HG03159 (cell line): ENCODE measurements at regions not wholly inside any gene's neighbourhood (a gene's known extent, or its start where the extent isn't known, plus 50 kb on each side); places are given as distances from the start of the nearest gene placed in this dataset.

Source experiments
- ATAC-seq: cut with Tn5 transposase; IDR thresholded peaks from one replicate; pipeline ENCODE4 v1.9.1; 2021; ENCODE audit warnings: mild to moderate bottlenecking, moderate library complexity; ENCODE audit not compliant: unreplicated experiment

GRCh38 chr6:82629921-82630320 is 266.3 kb downstream of the TPBG start:
- no peak for ATAC-seq

- no peak for ATAC-seq
Observed at GRCh38 chr6:82641677-82642076, 278.1 kb downstream of the TPBG start.

DNA sequence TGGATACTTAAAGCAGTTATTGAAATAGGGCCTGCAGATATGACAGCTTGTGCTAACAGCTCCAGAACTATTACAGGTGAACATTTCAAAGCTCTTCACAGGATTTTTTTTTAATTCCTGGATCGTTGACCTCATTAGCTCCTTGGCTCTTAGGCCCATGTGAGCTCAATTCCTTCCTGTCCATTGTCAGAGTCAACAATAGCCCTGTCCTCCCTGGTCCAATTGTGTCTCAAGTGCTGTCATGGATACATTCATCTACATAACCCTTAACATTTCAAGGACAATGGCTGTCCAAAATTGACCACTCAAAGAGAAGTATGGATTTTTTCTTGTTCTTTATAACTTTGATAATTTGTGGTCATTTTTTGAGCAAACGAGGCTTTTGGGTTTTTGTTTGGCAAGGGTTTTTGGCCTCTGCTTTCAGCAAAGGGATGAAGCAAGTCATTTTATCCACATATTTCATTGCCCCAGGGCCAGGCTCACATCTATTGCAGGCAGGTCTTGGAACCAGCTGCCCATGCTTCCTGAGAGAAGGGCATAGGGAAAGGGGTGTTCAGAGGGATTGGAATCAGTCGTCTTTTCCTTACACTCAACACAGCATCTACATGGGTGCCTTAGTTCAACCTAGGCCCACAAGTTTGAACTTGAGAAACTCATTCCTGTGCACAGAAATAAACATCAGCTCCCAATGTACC is 282.1 kb downstream of the TPBG start:
- no peak for ATAC-seq

DNA sequence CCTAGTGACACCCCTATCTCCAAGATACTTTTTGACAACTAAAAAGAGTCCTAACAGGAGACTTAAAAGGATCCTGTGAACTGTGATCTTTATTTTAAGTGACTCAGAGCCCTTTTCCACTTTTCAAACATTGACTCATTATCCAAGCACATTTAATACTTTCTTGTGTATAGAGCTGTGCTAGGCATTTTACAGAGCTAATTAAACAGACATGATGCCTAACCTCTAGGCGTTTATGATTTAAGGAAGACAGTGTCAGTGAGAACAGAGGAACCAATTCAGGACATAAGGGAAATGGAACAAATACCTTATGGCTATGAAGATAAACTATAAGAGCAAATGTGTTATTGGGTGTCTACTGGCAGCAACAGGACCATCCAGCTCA is 282.6 kb downstream of the TPBG start:
- ATAC-seq = no peak

DNA sequence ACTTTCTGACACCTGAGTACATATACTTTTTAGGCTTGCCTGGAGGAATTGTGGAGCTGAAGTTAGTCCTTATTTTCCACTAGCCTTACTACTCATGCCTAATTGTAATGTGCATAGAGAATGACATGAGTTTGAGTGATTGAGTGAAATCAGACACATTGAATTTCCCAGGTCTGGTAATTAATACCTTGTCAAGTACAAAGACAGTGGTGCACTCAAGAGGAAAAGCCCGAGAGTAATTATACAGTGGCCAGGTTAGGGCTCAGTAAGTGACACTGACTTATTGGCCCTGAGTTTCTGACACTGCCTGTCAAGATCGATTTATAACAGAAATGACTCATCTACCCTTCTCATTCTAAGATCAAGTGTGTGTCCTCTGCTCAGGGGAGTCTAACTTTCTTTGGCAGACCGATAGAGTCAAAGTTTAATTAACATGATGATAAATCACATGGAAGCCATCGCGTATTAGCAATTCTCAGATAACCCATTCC is 288.3 kb downstream of the TPBG start:
- ATAC-seq = no peak

- ATAC-seq = no peak
Observed at GRCh38 chr6:82679232-82679631, 315.6 kb downstream of the TPBG start.

DNA sequence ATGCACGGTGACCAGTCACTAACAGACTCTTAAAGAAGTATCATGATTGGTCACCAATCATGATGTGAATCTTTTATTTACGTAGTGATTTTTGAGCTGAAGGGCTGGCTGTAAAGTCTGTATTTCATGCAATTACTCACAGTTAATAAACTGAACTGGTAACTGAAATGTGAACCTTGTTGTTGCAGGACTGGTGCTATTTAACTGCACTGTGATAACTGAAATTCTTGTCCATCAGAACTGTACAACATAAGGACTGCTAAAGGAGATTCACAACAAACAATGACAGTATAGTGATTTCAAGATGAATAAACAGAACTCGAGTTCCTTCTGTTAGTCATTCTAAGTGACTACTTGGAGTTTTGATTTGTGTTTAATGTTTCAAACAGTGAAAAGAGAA is 316.6 kb downstream of the TPBG start:
- no peak for ATAC-seq

- ATAC-seq = no peak
Observed at GRCh38 chr6:82681119-82681714, 317.6 kb downstream of the TPBG start.

DNA sequence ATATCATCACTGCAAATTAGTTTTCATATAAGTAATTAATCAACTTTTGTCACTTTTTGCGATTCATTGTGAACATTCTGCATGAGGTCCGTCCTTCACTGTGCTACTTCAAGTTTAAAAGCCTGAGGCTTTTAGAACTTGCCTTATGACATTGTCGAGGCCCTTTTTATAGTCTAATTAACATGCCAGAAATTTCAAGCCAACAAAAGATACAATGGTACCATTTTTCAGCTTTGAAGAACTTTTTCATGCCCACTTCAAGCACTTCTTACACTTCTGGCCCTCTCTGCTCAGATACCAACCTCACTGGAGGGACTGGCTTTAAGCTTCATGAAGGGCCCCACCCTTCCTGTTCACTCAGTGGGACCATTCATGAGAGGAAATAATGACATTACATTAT is 323.1 kb downstream of the TPBG start:
- no peak for ATAC-seq

GRCh38 chr6:82687855-82688254 is 324.2 kb downstream of the TPBG start:
- no peak for ATAC-seq

DNA sequence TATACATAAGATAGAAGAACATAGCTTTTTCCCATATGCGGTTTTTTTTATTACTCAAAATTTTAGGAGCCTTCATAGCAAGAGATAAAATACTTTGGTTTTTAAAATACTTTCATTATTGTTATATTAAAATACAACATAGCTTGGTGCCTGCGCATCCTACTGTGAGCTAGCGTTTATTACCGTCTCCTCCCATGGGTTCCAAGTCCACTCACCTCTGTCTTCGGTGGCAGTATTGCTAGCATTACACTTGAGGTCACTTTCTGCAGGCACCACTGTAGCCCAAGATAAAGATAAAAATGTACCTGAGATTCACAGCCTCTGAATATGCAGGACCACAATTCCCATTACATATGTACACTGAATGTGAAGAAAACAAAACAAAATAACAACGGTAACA is 326.7 kb downstream of the TPBG start:
- ATAC-seq = no peak

GRCh38 chr6:82691997-82692396 is 328.4 kb downstream of the TPBG start:
- ATAC-seq = no peak

GRCh38 chr6:82693094-82693493 is 329.5 kb downstream of the TPBG start:
- no peak for ATAC-seq

- no peak for ATAC-seq
Observed at GRCh38 chr6:82701341-82701740, 337.7 kb downstream of the TPBG start.

DNA sequence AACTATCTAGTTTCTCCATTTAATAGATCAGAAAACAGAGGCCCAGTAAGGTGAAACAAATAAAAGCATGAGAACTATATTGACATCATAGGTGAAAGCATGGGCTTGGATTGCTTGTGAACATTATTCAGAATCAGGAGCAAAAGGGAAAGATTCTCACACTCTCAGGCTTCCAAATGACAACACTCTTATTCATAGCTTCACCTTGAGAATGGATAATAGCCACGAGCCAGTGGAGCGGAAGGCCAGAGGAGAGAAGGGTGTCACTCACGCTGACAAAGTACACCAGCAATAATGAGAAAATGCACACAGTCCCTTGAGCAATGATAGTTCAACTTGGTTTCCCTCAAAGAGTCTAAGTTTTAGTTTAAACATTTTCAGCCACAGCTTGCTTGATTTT is 339.0 kb downstream of the TPBG start:
- ATAC-seq = no peak

DNA sequence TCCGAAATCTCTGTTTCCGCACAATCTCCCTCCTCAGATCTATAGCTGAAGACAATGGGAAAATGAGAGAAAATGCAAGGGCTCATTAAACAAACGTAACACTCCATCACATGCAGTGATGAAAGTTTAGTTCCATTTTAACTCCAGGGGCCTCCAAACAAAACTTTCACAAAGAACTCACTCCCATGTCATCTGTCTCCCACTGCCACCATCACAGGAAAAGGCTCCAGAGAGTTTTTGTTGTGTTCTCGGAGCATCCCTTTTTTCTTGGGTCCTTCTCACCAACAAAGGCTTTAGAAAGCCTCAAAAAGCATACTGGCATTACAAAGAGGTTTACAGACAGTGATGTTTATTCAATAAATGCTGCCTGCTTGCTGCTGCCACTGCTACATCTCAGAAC is 339.6 kb downstream of the TPBG start:
- ATAC-seq = no peak

- ATAC-seq = no peak
Observed at GRCh38 chr6:82704045-82704444, 340.4 kb downstream of the TPBG start.

GRCh38 chr6:82705579-82705978 is 342.0 kb downstream of the TPBG start:
- no peak for ATAC-seq

DNA sequence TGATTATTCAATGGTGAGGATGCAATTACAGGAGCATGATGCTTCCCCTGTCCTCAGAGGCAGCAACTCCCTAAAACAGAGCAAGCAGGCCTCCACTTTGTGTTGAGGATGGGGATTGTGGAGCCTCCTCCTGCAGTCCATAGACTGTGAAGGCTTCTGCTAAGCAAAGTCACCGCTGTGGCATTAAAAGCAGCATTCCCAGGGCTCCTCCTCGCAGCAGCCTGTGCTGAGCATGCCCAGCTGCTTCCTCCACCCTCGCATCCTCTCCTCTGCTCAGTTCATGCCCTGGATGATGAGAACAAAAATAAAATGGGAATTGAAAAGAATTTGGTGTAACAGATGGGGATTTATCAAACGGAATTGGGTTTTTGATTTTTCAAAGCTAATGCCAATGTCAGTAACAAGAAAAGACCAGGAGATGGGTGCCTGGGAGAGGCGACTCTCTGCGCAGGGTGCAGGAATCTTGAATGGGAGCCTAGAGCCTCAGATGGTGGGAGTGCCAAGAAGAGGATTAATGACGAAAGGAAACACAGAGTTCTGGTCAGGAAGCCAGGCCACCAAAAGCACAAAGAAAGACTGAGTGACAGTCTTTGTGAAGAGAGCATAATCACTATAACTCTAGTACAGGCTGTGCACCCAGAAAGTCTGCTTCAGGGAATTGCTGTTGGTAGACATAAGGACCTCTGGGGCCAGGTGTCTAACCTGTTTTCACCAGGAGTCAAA is 347.6 kb downstream of the TPBG start:
- ATAC-seq = no peak

DNA sequence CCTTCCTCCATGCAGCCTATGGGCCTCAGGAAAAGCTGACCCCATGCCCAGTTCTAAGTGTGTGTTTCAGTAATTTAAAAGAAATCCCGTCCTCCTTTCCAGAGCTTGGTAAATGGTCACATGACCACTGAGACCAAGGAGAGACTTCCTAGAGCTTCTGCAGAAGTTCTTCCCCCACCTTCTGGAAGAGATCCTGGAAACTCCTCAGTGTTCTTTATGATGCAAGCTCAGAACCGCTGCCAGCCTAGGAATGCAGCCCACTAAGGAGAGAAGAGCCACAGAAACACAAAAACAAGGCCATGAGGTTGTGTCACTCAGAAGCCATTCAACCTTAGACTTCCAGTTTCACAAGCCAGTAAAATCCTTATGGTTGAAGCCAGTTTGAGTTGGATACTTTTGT is 348.4 kb downstream of the TPBG start:
- no peak for ATAC-seq

GRCh38 chr6:82712389-82712788 is 348.8 kb downstream of the TPBG start:
- ATAC-seq = no peak

DNA sequence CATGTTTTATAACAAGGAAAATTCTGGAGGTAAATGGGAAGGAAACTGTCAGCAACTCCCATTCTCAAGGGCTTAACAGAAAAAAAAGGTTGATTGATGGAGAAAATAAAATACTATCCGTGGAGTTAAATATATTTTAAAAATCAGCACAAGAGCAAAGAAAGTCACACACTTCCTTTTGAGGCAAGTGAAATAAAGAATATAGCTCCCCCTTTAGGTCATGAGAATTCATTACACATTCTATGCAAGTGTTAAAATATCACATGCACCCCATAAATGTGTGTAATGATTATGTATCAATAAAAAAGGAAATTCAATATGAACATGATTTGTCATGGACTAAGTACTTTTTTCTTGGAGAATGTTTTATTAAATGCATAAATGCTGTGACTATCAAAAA is 349.2 kb downstream of the TPBG start:
- ATAC-seq = no peak
